H1 (cell line): ENCODE measurements at regions not wholly inside any gene's neighbourhood (a gene's known extent, or its start where the extent isn't known, plus 50 kb on each side); places are given as distances from the start of the nearest gene placed in this dataset.

Experiments
- CTCF ChIA-PET: fragments of 300-600 bp; sonication (Branson Sonifier 250); formaldehyde crosslinking; loops from one replicate; lab custom pipeline; 2021; ENCODE audit not compliant: partially characterized antibody; lab: Charles Lee
- POLR2A ChIA-PET: fragments of 300-600 bp; sonication (Branson Sonifier 250); formaldehyde crosslinking; loops from one replicate; lab custom pipeline; 2021; ENCODE audit warnings: inconsistent platforms; ENCODE audit not compliant: partially characterized antibody; lab: Charles Lee
- DNase-seq, 2 experiments: peaks; one replicate each; pipeline versions ENCODE4 v3.0.0 to v3.0.0-alpha.2; 2010 to 2022; ENCODE audit warnings: low spot score in 2 of 2, low read depth in 1 of 2, mixed read lengths in 1 of 2
- FAIRE-seq: peaks from 2 replicates; lab custom pipeline; 2011; peaks lifted over from hg19 to GRCh38; lab: Jason Lieb, UNC
- H2AFZ ChIP-seq: 2 replicates; pipeline ENCODE4 v1.8.1; 2012; ENCODE audit warnings: low read length, inconsistent platforms
- H2AK5ac ChIP-seq: 2 replicates; pipeline ENCODE4 v1.6.1; 2013; ENCODE audit warnings: low read depth, low read length
- H2BK120ac ChIP-seq: replicated peaks from 2 replicates; pipeline ENCODE3; 2013; ENCODE audit warnings: low read depth, low read length, inconsistent platforms
- H2BK12ac ChIP-seq: 2 replicates; pipeline ENCODE4 v1.6.1; 2013; ENCODE audit warnings: low read depth, low read length
- H2BK15ac ChIP-seq: 2 replicates; pipeline ENCODE4 v1.6.1; 2013; ENCODE audit warnings: low read length
- H2BK20ac ChIP-seq: 2 replicates; pipeline ENCODE4 v1.6.1; 2013; ENCODE audit warnings: low read length
- H2BK5ac ChIP-seq: 2 replicates; pipeline ENCODE4 v1.6.1; 2013; ENCODE audit warnings: low read depth, low read length
- H3K14ac ChIP-seq: 2 replicates; pipeline ENCODE4 v1.6.1; 2013; ENCODE audit warnings: inconsistent platforms; ENCODE audit not compliant: insufficient read length
- H3K18ac ChIP-seq: 2 replicates; pipeline ENCODE4 v1.6.1; 2013; ENCODE audit warnings: low read length; ENCODE audit errors: extremely low read depth
- H3K23ac ChIP-seq: 2 replicates; pipeline ENCODE4 v1.6.1; 2013; ENCODE audit warnings: inconsistent platforms; ENCODE audit not compliant: insufficient read length
- H3K23me2 ChIP-seq: 2 replicates; pipeline ENCODE4 v1.6.1; 2013; ENCODE audit warnings: low read depth, low read length
- H3K27ac ChIP-seq: 2 replicates; pipeline ENCODE4 v1.6.1; 2011; ENCODE audit warnings: low read depth, low read length, inconsistent platforms
- H3K27me3 ChIP-seq, 4 experiments: replicated peaks in 1 of 4; 1 replicate in 1 of 4; 2 replicates in 3 of 4; pipeline versions ENCODE4 v1.6.1 to v1.8.1; 2011 to 2013; ENCODE audit warnings: low read length in 3 of 4, mild to moderate bottlenecking in 3 of 4, inconsistent platforms in 2 of 4, mixed read lengths in 2 of 4, moderate library complexity in 1 of 4; ENCODE audit not compliant: control insufficient read depth in 3 of 4, insufficient read depth in 3 of 4; ENCODE audit errors: extremely low read depth in 1 of 4
- H3K36me3 ChIP-seq, 4 experiments: 2 replicates each; pipeline versions ENCODE4 v1.6.1 to v1.8.1; 2011 to 2013; ENCODE audit warnings: mild to moderate bottlenecking in 4 of 4, low read length in 3 of 4, moderate library complexity in 2 of 4, control low read depth in 1 of 4, inconsistent platforms in 1 of 4; ENCODE audit not compliant: insufficient read depth in 4 of 4, control insufficient read depth in 2 of 4
- H3K4ac ChIP-seq: replicated peaks from 2 replicates; pipeline ENCODE3; 2013; ENCODE audit warnings: low read length, low read depth, mixed read lengths, inconsistent platforms; ENCODE audit not compliant: insufficient read length
- H3K4me1 ChIP-seq, 4 experiments: replicated peaks in 1 of 4; 1 replicate in 1 of 4; 2 replicates in 3 of 4; pipeline versions ENCODE4 v1.6.1 to v1.8.1; 2011 to 2013; ENCODE audit warnings: low read length in 3 of 4, inconsistent platforms in 2 of 4, mixed read lengths in 1 of 4; ENCODE audit not compliant: insufficient read depth in 4 of 4, control insufficient read depth in 3 of 4
- H3K4me2 ChIP-seq, 2 experiments: 2 replicates each; pipeline versions ENCODE4 v1.6.1 to v1.8.1; 2011 to 2013; ENCODE audit warnings: low read depth in 2 of 2, low read length in 2 of 2, control low read depth in 1 of 2, inconsistent platforms in 1 of 2, mild to moderate bottlenecking in 1 of 2; ENCODE audit not compliant: insufficient read depth in 1 of 2
- H3K4me3 ChIP-seq, 4 experiments: fragments of 200-600, 300-600 bp in 1 of 4; sonication (generic), shearing (Covaris generic), sonication (Bioruptor Twin) in 1 of 4; 2 replicates each; pipeline versions ENCODE4 v1.5.1 to v1.8.1; 2011 to 2016; ENCODE audit warnings: low read length in 4 of 4, low read depth in 3 of 4, control low read depth in 2 of 4, inconsistent platforms in 2 of 4, mild to moderate bottlenecking in 2 of 4, mixed read lengths in 1 of 4, moderate library complexity in 1 of 4; ENCODE audit not compliant: insufficient read depth in 2 of 4; ENCODE audit errors: extremely low read depth in 1 of 4
- H3K56ac ChIP-seq: replicated peaks from 2 replicates; pipeline ENCODE3; 2013; ENCODE audit warnings: low read depth, mild to moderate bottlenecking, mixed read lengths, low read length, inconsistent platforms; ENCODE audit not compliant: insufficient read length
- H3K79me1 ChIP-seq: 2 replicates; pipeline ENCODE4 v1.6.1; 2013; ENCODE audit warnings: low read depth, low read length, control low read depth
- H3K79me2 ChIP-seq, 2 experiments: 2 replicates each; pipeline versions ENCODE4 v1.6.1 to v1.8.1; 2012 to 2013; ENCODE audit warnings: low read length in 2 of 2, mild to moderate bottlenecking in 2 of 2, inconsistent platforms in 1 of 2; ENCODE audit not compliant: insufficient read depth in 2 of 2, control insufficient read depth in 1 of 2
- H3K9ac ChIP-seq, 4 experiments: replicated peaks in 1 of 4; 1 replicate in 1 of 4; 2 replicates in 3 of 4; pipeline versions ENCODE4 v1.6.1 to v1.8.1; 2011 to 2013; ENCODE audit warnings: low read depth in 3 of 4, low read length in 3 of 4, control low read depth in 2 of 4, mild to moderate bottlenecking in 2 of 4, moderate library complexity in 2 of 4, inconsistent platforms in 1 of 4; ENCODE audit errors: extremely low read depth in 1 of 4
- H3K9me3 ChIP-seq, 2 experiments: 2 replicates each; pipeline versions ENCODE4 v1.6.1 to v1.8.1; 2012 to 2013; ENCODE audit warnings: mild to moderate bottlenecking in 2 of 2, moderate library complexity in 2 of 2, control low read depth in 1 of 2, inconsistent platforms in 1 of 2, low read depth in 1 of 2, low read length in 1 of 2, mixed read lengths in 1 of 2; ENCODE audit not compliant: insufficient read depth in 2 of 2
- H4K20me1 ChIP-seq, 2 experiments: replicated peaks in 1 of 2; 2 replicates each; pipeline versions ENCODE3 to v1.8.1; 2011 to 2013; ENCODE audit warnings: inconsistent platforms in 2 of 2, low read length in 2 of 2, mild to moderate bottlenecking in 1 of 2; ENCODE audit not compliant: insufficient read depth in 2 of 2, control insufficient read depth in 1 of 2
- H4K5ac ChIP-seq: 2 replicates; pipeline ENCODE4 v1.6.1; 2013; ENCODE audit warnings: low read length, low read depth, mixed read lengths, inconsistent platforms; ENCODE audit not compliant: insufficient read length
- H4K8ac ChIP-seq: 2 replicates; pipeline ENCODE4 v1.8.0; 2013; ENCODE audit warnings: mild to moderate bottlenecking, moderate library complexity, low read length, inconsistent platforms; ENCODE audit not compliant: insufficient read depth; ENCODE audit errors: extremely low read depth
- H4K91ac ChIP-seq: replicated peaks from 2 replicates; pipeline ENCODE3; 2013; ENCODE audit warnings: low read length, mixed read lengths, inconsistent platforms; ENCODE audit not compliant: insufficient read length
- ASH2L ChIP-seq: fragments of 200-600, 300-600 bp; sonication (generic); IDR thresholded peaks from one replicate; pipeline ENCODE4 v1.7.1; 2017; ENCODE audit warnings: low read length
- CEBPB ChIP-seq: IDR thresholded peaks from 2 replicates; pipeline ENCODE4 v1.6.1; 2012; ENCODE audit warnings: low read depth, low read length
- CREB1 ChIP-seq: IDR thresholded peaks from 2 replicates; pipeline ENCODE4 v1.6.1; 2012; ENCODE audit warnings: inconsistent platforms
- GTF2F1 ChIP-seq: IDR thresholded peaks from 2 replicates; pipeline ENCODE4 v1.6.1; 2012; ENCODE audit warnings: low read depth, low read length, improper control_type of control experiment, borderline replicate concordance
- RBBP5 ChIP-seq: IDR thresholded peaks from 2 replicates; pipeline ENCODE4 v1.7.1; 2012; ENCODE audit warnings: low read depth, mild to moderate bottlenecking, inconsistent platforms, low read length, moderate library complexity, borderline replicate concordance
- SAP30 ChIP-seq: fragments of 300-600 bp; sonication (generic); IDR thresholded peaks from 2 replicates; pipeline ENCODE4 v1.7.1; 2012; ENCODE audit warnings: low read length, moderate library complexity, mild to moderate bottlenecking, inconsistent platforms; ENCODE audit not compliant: insufficient read depth, insufficient replicate concordance
- SIX5 ChIP-seq: IDR thresholded peaks from 2 replicates; pipeline ENCODE4 v1.6.1; 2011; ENCODE audit warnings: mild to moderate bottlenecking, low read depth, low read length
- SP2 ChIP-seq: IDR thresholded peaks from 2 replicates; pipeline ENCODE4 v1.6.1; 2012; ENCODE audit warnings: mild to moderate bottlenecking, low read length, inconsistent platforms
- TAF1 ChIP-seq: IDR thresholded peaks from 2 replicates; pipeline ENCODE4 v1.6.1; 2011; ENCODE audit warnings: mild to moderate bottlenecking, low read depth, low read length
- TAF7 ChIP-seq: optimal IDR thresholded peaks from 2 replicates; pipeline ENCODE3; 2011; ENCODE audit warnings: low read depth, mild to moderate bottlenecking, inconsistent platforms, low read length, moderate library complexity, borderline replicate concordance
- TEAD4 ChIP-seq: IDR thresholded peaks from 2 replicates; pipeline ENCODE4 v1.6.1; 2012; ENCODE audit warnings: low read depth, low read length, inconsistent platforms, mixed read lengths
- ZNF274 ChIP-seq: IDR thresholded peaks from 2 replicates; pipeline ENCODE4 v1.7.0; 2012; ENCODE audit warnings: low read length, borderline replicate concordance; ENCODE audit errors: extremely low read depth
- WGBS, 2 experiments: shearing (Covaris generic) in 1 of 2; methylation state at CpG; one replicate each; pipeline versions ENCODE4 v1.1.6 to v1.1.7; 2013 to 2015; ENCODE audit warnings: low lambda C conversion rate in 2 of 2, mixed read lengths in 2 of 2, inconsistent platforms in 1 of 2, low coverage in 1 of 2, missing lambda C conversion rate in 1 of 2; ENCODE audit not compliant: insufficient replicate concordance in 2 of 2, insufficient coverage in 1 of 2, insufficient read length in 1 of 2; ENCODE audit errors: extremely low coverage in 1 of 2, missing lambda C conversion rate in 1 of 2; 5-methylcytosine and 5-hydroxymethylcytosine counted together
- TF ChIP-seq, protein P1 (sequence below): IDR thresholded peaks from 2 replicates; pipeline ENCODE4 v1.6.1; 2011; ENCODE audit warnings: low read length, improper control_type of control experiment
- TF ChIP-seq, protein P2 (sequence below): IDR thresholded peaks from 2 replicates; pipeline ENCODE4 v1.6.1; 2011; ENCODE audit warnings: low read depth, mild to moderate bottlenecking, low read length; ENCODE audit not compliant: insufficient read depth

DNA sequence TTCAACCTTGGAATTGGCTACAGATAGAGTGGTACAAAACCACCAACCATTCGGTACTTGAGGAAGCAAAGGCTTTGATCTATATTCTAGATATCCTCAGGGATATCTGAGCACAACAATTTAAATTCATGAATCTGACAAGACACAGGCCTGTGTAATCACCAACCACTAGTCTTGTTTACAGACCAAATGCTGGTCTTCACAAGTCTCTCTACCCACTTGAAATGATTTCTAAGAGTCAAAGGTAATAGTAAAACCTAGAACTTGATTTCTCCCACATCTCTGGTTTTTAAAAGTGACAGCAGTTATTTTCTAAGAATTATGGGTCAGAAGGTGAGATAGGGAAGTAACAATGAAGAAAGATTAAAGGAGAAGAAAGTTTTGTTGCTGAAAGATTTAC is 613.7 kb upstream of the ACVR2A start:
- no peak overlapping the region for H3K14ac ChIP-seq
- no peaks in the 10 kb centered on the region for H3K79me1 ChIP-seq
- no peak overlapping the region for H2BK15ac ChIP-seq
- H3K4me3 ChIP-seq: no peak overlapping the region
- no peak overlapping the region for H3K18ac ChIP-seq
- POLR2A ChIA-PET: no interaction called here
- no peak overlapping the region for H3K9ac ChIP-seq
- CTCF ChIA-PET: no interaction called here
- H3K36me3 ChIP-seq: no peaks in the 10 kb centered on the region
- DNase-seq (no peak), FAIRE-seq (no peak)
- no peak overlapping the region for H2AK5ac ChIP-seq
- peak overlapping the region; percentile 69 for H3K4ac ChIP-seq
- no peak overlapping the region for H2BK5ac ChIP-seq
- no peak overlapping the region for H4K5ac ChIP-seq
- no peaks in the 10 kb centered on the region for H3K23me2 ChIP-seq
- no peak overlapping the region for H3K4me2 ChIP-seq
- no peaks in the 10 kb centered on the region for H3K79me2 ChIP-seq
- H2BK20ac ChIP-seq: no peak overlapping the region
- no peaks in the 10 kb centered on the region for H3K9me3 ChIP-seq
- H2BK120ac ChIP-seq: no peak overlapping the region
- peaks cover 0 to 1% (median 0%) of the 10 kb centered on the region in 4 experiments; a peak in 1 of 7 replicates for H3K27me3 ChIP-seq
- no peaks in the 10 kb centered on the region for H3K4me1 ChIP-seq
- H4K8ac ChIP-seq: no peak overlapping the region
- no peak overlapping the region for H4K91ac ChIP-seq
- no peak overlapping the region for H3K27ac ChIP-seq
- no peak overlapping the region for H3K56ac ChIP-seq
- no peak overlapping the region for H3K23ac ChIP-seq
- H2BK12ac ChIP-seq: no peak overlapping the region
- WGBS, 2 experiments: 100% methylated on average over 1 of the region's 1 CpG; no CpG with 5 or more reads in 1 of the 2 experiments
- H2AFZ ChIP-seq: no peak overlapping the region
- H4K20me1 ChIP-seq: no peaks in the 10 kb centered on the region
- TF ChIP-seq SAP30 (no peak), SIX5 (no peak), RBBP5 (no peak), GTF2F1 (no peak), TEAD4 (no peak), ASH2L (no peak), TAF1 (no peak), ZNF274 (no peak), SP2 (no peak), CREB1 (no peak), CEBPB (no peak), TAF7 (no peak)
- TF ChIP-seq, protein P1, sequence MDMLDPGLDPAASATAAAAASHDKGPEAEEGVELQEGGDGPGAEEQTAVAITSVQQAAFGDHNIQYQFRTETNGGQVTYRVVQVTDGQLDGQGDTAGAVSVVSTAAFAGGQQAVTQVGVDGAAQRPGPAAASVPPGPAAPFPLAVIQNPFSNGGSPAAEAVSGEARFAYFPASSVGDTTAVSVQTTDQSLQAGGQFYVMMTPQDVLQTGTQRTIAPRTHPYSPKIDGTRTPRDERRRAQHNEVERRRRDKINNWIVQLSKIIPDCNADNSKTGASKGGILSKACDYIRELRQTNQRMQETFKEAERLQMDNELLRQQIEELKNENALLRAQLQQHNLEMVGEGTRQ: no peak
- TF ChIP-seq, protein P2, sequence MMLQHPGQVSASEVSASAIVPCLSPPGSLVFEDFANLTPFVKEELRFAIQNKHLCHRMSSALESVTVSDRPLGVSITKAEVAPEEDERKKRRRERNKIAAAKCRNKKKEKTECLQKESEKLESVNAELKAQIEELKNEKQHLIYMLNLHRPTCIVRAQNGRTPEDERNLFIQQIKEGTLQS: no peak
